HEK293T (cell line): ENCODE measurements at regions not wholly inside any gene's neighbourhood (a gene's known extent, or its start where the extent isn't known, plus 50 kb on each side); places are given as distances from the start of the nearest gene placed in this dataset.

ENCODE experiments used
- BHLHE40 ChIP-seq: fragments of 450-650 bp; IDR thresholded peaks from 2 replicates; pipeline ENCODE4 v1.6.1; 2016; ENCODE audit warnings: mild to moderate bottlenecking, moderate library complexity, borderline replicate concordance
- CTBP1 ChIP-seq: fragments of 450-650 bp; IDR thresholded peaks from 2 replicates; pipeline ENCODE4 v1.6.1; 2016; ENCODE audit warnings: borderline replicate concordance
- ELF4 ChIP-seq: fragments of 450-650 bp; IDR thresholded peaks from 2 replicates; pipeline ENCODE4 v1.6.1; 2017; ENCODE audit warnings: antibody characterized with exemption
- FOXA1 ChIP-seq: fragments of 450-650 bp; IDR thresholded peaks from 2 replicates; pipeline ENCODE4 v1.6.1; 2016; ENCODE audit warnings: mild to moderate bottlenecking
- FOXK2 ChIP-seq: fragments of 450-650 bp; IDR thresholded peaks from 2 replicates; pipeline ENCODE4 v1.6.1; 2016; ENCODE audit warnings: mild to moderate bottlenecking
- FOXM1 ChIP-seq: fragments of 450-650 bp; IDR thresholded peaks from 2 replicates; pipeline ENCODE4 v1.6.1; 2017; ENCODE audit warnings: mild to moderate bottlenecking, borderline replicate concordance
- HDGF ChIP-seq: fragments of 450-650 bp; IDR thresholded peaks from 2 replicates; pipeline ENCODE4 v1.6.1; 2017; ENCODE audit warnings: antibody characterized with exemption, borderline replicate concordance
- L3MBTL2 ChIP-seq: fragments of 450-650 bp; conservative IDR thresholded peaks from 2 replicates; pipeline ENCODE4 v1.6.1; 2016; ENCODE audit warnings: mild to moderate bottlenecking
- SP1 ChIP-seq: fragments of 450-650 bp; IDR thresholded peaks from 2 replicates; pipeline ENCODE4 v1.6.1; 2017
- SUZ12 ChIP-seq: fragments of 450-650 bp; IDR thresholded peaks from 2 replicates; pipeline ENCODE4 v1.6.1; 2016; ENCODE audit warnings: mild to moderate bottlenecking
- TARDBP ChIP-seq: fragments of 450-650 bp; IDR thresholded peaks from 2 replicates; pipeline ENCODE4 v1.6.1; 2016
- ZNF384 ChIP-seq: fragments of 450-650 bp; IDR thresholded peaks from 2 replicates; pipeline ENCODE4 v1.6.1; 2016
- TF ChIP-seq, protein P1 (sequence below): fragments of 450-650 bp; IDR thresholded peaks from 2 replicates; pipeline ENCODE4 v1.6.1; 2016

DNA sequence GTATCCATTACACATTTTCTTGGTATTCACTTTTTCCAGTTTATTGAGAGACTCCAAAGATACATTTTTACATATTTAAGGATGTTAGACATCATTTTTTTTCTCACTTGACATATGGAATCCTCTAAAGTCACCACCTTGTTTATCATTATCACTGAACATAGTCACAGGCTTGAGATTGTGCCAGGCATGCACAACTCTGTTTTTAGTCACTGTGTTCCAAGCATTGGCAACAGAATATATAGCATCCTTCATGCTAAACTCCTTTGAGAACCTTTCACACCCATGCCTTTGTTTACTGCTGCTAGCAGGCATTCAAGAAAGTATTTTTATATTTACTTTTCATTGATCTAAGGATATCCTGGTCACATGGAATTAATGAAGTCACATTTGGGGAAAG, 668.6 kb upstream of the ARRDC3 start:
- TF ChIP-seq ZNF384 (no peak), BHLHE40 (no peak), HDGF (no peak), SUZ12 (no peak), FOXM1 (no peak), FOXK2 (no peak), SP1 (no peak), TARDBP (no peak), CTBP1 (no peak), ELF4 (no peak), L3MBTL2 (no peak), FOXA1 (no peak)
- TF ChIP-seq, protein P1, sequence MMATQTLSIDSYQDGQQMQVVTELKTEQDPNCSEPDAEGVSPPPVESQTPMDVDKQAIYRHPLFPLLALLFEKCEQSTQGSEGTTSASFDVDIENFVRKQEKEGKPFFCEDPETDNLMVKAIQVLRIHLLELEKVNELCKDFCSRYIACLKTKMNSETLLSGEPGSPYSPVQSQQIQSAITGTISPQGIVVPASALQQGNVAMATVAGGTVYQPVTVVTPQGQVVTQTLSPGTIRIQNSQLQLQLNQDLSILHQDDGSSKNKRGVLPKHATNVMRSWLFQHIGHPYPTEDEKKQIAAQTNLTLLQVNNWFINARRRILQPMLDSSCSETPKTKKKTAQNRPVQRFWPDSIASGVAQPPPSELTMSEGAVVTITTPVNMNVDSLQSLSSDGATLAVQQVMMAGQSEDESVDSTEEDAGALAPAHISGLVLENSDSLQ = no peak
